ENCODE measurements at regions not wholly inside any gene's neighbourhood (a gene's known extent, or its start where the extent isn't known, plus 50 kb on each side); places are given as distances from the start of the nearest gene placed in this dataset.

- no peak for DNase-seq (ENCODE audit: low read depth in 2 of 2)
These were observed 88.4 kb downstream of the METTL4 start for GRCh38 chr18:2482706-2483475.

DNA sequence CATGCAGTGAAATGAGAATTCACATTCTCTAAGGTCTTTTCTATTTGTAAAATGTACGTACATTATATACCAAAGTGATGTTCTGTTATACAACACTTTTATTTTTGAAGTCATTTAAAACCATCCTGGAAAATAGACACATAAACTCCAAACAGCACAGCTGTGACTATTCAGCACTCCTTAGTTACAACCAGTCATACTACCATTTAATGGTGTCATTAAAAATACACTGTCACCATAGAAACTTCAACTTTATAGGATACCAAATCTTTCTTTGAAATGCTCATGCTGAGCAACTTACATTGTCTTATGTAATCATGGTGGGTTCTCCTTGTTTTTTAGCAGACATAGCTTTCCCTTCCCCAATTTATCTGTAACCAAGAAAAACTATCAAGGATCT, 85.3 kb downstream of the METTL4 start:
- DNase-seq (ENCODE audit: low read depth in 2 of 2): no peak

GRCh38 chr18:2486426-2486825, 84.9 kb downstream of the METTL4 start:
- no peak for DNase-seq (ENCODE audit: low read depth in 2 of 2)

Data from fibroblast of skin of left quadriceps (primary cell).